Ramos (cell line): ENCODE measurements at regions not wholly inside any gene's neighbourhood (a gene's known extent, or its start where the extent isn't known, plus 50 kb on each side); places are given as distances from the start of the nearest gene placed in this dataset.

Experiments
- in situ Hi-C: fragments of 300-500 bp; cut with MboI; formaldehyde crosslinking; loops from one replicate; pipeline ENCODE4 v1.14.3; 2022; ENCODE audit warnings: low sequenced_read_pairs; ENCODE audit not compliant: unreplicated experiment

DNA sequence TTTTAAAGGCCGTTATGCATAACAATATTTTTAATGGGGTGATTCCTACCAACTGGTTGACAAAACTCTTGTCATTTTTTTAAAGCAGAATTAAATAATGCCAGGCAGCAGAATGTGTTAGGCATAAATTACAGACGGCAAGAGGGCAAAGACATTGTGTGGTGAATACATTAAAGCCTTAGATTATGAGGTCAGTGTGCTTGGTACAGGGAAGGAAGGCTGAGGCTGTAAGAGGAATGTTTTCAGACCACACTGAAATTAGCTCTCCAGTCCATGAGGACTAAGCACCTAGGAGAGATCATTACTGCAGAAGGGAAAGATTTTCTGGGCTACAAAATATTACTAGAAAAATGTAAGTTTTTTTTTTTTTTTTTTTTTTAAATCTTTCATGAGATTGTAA, 312.8 kb upstream of the PRKCQ start:
- in situ Hi-C loops = no loop called here

DNA sequence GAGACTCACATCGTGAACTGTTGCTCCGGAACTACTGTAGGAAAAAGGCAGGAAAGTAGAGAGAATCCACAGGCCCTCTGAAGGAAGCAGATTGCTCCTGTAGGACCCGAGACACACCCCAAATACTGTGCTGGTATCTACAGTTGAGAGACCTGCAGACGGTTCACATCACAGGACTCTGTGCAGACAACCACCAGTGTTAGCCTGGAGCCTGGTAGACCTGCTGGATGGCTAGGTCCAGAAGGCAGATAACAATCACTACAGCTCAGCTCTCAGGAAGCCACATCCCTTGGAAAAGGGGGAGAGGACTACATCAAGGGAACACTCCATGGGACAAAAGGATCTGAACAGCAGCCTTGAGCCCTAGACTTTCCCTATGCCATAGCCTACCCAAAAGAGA, 311.8 kb upstream of the PRKCQ start:
- in situ Hi-C loops = no loop called here

DNA sequence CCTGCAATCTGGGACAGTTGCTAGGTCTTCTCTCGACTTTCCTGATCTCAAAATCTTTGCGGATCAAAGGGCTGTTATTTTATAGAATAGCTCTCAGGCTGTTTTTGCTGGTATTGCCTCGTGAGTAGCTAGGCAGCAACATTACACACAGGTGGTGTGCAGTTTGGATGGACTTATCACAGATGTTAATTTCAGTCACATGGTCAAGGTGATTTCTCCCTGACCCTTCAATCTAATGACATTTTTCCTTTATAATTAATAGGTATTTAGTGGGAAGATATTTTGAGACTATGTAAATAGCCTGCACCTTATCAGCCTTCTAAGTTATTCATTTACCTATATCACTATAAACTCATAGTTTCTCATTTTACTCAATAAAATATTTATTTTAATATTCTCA, 309.6 kb upstream of the PRKCQ start:
- in situ Hi-C loops = no loop called here

DNA sequence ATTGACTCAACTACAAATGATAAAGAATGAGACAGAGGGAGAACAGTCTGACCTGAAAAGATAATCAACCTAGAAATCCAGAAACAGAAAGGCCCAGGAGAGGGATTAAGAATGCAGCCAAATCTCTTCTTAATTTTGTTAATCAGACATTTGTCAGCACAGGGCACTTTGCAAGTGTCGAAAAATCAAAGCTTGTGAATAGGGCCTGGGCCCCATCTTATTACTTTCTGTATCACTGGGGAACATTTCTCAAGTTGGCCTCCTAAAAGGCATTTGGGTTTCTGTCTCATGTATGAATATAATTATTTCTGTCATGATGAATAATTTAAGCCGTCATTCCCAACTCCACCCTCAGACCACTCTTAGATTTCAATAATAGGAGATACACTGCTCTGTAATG, 308.4 kb upstream of the PRKCQ start:
- in situ Hi-C loops = no loop called here

DNA sequence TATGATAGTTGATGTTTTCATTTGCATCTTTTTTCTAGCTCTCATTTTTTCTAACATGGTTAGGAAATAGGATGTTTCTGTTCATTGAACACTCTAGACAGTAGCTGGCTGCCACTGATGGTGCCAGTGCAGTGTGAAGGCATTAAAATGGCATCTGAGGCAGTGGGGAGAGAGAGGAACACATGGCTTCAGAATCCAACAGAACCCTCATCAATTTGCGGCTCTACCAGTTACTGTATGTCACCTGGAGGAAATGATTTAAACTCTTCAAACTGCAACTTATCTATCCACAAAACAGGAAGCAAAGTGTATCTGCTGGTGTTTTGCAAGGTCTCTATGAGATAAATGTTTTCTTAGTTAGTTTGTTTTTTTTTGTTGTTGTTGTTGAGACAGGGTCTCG, 305.2 kb upstream of the PRKCQ start:
- in situ Hi-C loops = no loop called here

DNA sequence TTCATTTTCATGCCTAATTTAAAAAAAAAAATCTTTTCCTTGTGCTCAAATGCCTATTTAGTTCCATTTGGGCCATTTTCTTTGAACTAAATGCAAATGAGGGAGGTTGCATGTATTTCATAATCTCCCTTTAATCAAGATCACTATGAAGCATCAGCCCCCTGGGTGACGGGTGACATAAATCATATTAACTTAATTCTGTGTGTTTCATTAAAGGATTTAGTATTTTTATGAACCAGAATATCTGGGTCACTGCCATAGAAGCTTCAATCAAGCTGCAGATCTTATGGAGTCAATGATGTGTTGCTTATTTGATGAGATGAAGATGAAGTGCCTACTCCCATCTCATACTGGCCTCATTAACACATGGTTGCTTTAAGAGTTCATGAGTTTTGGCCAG, 301.9 kb upstream of the PRKCQ start:
- in situ Hi-C loops = no loop called here

DNA sequence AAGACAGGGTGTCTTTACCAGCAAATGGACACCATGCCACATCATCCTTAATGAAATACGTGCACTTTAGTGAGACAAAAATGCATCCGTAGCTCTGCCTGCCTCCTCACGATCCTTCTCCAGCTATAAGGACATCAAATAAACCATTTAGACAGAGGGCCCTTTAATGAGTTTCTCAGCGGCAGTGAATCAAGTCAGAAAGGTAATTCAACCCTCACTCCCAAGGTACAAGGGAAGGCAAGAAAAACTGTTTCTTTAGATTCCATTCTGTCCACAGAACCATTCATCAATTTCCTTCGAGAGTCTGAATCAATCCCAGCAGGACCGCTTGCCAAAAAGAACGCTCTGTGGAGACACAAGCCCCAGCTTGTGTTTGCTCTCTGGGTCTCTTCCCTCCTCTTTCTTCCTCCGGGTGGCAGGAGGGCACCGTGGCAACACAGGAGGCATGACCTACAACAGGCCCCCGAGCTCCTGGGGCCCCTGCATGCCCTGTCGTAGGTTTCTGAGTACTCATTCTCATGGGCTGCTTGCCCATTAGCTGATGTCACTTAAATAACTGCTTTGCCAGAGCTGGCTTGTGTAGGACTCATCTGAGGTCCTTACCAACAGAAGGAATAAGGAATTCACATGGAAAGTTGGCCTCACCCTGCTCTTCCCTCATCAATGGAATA, 297.8 kb upstream of the PRKCQ start:
- in situ Hi-C loops = no loop called here

DNA sequence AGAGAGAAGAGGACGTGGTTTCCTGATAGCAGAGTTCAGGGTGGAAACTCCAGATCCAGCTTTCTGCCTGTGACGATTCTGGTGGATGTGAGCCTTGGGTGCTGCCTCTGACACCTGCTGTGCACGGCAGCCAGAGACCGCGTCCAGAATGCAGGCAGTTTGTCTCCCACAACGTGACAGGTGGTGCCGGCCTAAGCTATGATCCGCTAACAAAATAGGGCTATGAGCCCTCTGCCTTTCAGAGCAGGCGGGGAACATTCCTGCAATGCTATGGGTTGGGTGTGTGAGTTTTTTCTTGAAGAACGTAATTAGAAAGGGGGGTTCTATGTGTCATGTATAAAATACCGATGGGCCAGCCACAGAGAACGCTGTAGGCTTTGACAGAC, 297.3 kb upstream of the PRKCQ start:
- in situ Hi-C loops = no loop called here

DNA sequence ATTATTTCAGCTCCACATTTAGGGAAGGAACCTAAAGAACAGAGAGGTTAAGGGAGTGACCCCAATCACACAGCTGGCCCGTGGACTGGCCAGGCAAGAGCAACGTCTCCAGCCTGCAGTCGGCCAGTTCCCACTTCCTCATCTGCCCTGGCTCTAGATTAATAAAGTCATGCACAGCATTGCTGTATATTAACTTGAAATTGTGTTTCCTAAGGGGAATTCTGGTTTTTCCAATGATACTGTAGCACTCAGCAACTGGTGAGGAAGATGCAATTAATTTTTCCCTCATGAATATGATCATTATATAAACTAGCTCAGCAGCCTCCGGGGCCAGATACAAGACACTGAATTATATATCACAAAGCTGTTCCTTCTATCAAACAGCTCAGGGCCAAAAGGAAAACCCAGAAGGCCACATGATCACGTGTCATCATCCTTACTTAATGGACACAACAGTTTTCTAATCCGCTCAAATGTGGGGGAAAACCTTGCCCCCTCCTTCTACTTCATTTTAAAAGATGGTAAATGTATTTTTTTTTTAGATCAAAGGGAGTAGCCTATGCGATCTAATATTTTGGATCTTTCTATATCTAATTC, 295.3 kb upstream of the PRKCQ start:
- in situ Hi-C loops = no loop called here

DNA sequence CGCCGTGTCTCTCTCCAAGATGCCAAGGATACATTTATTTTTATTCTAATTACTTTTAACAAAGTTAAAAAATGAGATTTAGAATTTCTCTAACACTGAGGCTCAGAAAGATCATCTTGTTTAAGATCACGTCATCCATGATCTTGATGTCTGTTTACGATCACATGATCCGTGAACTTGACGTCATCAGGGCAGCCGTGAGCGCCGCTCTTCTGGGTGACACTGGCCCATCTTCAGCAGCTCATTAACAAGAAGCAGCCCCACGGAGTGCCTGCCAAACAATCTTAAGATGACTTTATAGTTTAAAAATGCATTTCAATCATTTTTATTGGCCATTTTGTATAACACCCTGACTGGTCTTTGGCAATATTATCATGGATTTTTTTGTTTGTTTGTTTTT, 291.1 kb upstream of the PRKCQ start:
- in situ Hi-C loops = no loop called here

DNA sequence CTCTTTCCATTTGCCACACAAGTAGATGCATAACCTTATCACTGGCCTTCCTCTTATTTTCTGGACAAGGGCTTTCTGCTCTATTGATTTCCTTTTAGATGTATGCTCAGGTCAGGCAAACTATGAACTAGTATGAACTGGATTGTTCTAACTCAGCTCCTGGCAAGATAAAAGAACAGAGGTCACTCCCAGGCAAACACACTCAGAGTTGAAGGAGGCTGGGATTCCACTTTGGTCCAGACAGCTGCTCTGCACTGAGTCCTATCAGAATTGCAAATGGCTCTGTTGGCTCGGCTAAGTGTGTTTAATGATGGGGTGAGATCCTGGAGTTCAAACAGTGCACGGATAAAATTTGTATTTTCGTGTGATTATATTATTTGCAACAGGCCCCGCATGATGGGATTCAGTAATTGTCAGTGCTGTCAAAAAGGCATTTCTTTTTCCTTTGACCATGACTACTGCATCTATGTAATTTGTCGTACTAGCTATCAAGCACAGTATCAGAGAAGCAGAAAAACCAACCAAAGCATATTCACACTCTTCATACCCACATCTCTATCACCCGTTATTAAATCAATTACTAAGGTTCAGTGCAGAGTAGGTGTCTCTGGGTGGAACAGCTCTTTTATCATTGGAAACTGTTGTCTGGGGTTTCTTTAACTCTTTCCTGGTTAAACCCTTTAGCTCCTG, 288.1 kb upstream of the PRKCQ start:
- in situ Hi-C loops = no loop called here

DNA sequence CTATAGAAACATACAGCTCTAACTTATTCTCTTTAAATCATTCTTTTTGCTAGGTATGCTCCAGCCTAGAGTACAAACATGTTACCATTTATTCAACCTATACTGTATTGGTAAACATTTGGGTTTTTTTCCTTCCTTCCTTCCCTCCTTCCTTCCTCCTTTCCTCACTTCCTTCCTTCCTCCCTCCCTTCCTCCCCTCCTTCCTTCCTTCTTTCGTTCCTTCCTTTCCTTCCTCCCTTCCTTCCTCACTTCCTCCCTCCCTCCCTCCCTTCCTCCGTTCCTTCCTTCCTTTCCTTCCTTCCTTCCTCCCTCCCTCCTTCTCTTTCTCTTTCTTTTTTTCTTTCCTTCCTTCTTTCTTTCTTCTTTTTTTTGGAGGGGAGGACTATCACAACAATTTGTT, 286.7 kb upstream of the PRKCQ start:
- in situ Hi-C loops = no loop called here

DNA sequence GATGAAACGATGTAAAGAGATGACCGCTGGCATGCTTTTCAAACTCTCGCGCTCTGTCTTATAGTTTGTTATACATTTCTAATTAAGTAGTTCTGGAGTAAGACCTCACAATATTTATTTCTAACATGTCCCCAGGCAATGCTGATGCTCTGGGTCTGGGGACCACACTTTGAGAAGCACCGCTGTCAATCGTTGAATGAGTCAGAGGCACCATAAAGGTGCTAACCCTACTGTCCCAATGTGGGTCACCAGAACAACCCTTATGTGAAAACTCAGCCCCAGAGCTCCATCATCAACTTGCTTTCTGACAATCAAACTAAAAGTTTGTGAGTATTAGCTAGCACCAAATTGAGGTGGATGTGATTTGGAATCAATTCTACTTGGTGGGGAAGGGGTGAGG, 284.1 kb upstream of the PRKCQ start:
- in situ Hi-C loops = no loop called here

DNA sequence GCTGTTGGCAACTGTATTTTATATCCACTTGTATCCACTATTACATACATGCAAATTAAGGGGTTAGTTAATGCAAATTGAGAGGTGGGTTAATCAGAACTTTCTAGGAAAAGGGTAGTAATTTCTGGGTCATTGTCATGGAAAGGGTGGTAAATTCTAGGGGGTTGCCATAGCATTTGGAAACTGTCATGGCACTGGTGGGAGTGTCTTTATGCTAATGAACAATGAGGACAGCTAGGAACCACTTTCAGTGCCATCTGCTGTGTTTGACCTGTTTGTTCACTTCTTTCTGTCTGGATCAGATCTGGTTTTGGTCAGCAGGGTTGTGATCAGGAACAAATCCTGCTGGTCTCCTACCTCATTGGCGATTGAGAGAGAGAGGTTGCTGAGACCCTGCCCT, 283.3 kb upstream of the PRKCQ start:
- in situ Hi-C loops = no loop called here

DNA sequence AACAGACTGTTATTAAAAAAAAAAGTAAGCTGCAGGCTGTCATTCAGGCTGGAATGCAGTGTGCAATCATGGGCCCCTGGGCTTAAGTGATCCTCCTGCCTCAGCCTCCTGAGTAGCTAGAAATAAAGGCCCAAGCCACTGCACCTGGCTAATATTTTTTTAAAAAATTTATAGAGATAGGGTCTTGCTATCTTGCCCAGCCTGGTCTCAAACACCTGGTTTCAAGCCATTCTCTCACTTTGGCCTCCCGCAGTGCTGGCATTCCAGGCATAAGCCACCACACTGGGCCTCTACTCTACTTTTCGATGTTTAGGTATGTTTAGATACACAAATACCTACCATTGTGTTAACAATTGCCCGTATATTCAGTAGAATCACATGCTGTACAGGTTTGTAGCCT, 270.4 kb upstream of the PRKCQ start:
- in situ Hi-C loops = no loop called here

DNA sequence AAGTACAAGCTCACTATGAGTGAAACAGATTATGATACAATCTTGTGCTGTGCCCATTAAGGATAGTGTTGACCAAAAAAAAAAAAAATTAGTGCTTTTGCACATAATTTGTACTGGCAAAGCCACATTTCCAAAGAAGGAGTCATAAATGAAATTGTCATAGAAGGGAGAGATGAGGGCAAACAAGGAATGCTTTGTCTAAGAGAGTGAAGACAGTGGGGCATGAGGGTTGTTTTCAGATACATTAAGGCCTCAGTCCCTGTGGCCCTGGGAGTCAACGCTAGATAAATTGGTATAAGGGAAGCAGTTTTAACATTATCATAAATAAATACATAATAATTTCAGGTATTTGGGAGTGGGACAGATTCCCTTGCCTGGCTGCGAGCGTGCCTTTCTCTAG, 267.5 kb upstream of the PRKCQ start:
- in situ Hi-C loops = no loop called here

DNA sequence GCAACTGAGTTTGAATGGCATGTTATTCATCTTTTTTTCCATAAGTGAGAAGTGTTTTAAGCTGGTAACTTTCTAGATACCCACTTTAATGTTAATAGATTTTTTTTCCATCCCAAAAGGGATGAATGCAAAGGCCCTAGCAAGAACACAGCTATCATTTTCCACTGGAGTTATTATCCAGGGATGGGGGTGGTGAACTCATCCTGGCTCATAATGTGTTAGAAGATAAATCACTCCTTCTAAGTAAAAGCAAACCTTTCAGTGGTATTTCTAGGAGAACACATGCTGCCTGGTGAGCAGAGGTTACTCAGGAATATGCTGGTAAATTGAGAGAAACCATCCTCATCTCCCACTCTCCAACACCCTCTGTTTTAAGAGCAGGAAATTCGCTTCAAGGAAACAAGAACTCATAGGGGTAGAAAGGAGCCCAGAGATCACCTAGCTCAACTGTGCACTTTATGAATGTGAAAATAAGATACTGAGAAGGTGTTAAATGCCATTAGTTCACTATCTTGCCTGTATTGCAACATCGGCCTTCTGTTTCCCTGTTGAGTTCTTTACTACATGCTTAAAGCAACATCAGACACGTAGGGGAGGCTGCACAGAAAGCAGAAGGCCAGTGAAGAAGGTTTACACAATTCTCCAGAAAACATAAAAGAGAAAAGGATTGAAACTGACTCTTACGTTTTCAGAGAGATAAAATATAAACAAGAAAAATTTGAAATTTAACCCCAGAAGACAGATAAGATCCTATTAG, 264.0 kb upstream of the PRKCQ start:
- in situ Hi-C loops = no loop called here

DNA sequence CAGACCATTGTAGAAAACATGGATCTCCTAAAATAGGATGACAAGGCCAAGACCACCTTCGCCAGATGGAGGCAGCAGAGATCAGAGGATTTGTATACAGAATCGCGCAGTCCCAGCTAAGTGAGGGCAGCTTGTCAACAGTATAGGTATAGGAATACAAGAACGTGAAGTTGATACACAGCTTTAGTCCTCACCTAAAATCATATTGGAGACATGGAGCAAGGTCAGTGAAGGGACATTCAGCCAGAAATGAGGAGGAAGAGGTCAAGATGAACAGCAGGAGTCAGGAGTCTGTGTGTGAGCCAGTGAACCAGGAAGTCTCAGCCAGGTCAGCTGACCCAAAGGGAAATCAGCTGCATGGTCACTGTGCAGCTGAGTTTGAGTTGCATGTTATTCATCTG, 263.4 kb upstream of the PRKCQ start:
- in situ Hi-C loops = no loop called here

DNA sequence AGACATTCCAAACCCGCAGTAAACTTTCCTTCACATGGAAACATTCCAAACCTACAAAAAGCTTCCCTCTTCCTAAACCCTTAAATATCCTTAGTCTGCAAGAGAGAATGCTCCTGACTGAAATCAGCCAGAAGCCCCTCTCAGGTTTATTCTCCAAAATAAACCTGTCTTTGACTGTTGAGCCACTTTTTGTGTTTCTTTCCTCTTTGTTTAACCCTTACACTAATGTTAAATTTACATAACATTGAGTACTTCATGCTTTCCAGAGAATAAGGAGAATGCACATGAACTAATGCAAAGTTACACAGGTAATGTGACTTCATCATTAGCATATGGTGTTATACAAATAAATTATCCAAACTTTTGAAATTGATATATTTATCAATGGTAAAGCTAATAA, 262.6 kb upstream of the PRKCQ start:
- in situ Hi-C loops = no loop called here

DNA sequence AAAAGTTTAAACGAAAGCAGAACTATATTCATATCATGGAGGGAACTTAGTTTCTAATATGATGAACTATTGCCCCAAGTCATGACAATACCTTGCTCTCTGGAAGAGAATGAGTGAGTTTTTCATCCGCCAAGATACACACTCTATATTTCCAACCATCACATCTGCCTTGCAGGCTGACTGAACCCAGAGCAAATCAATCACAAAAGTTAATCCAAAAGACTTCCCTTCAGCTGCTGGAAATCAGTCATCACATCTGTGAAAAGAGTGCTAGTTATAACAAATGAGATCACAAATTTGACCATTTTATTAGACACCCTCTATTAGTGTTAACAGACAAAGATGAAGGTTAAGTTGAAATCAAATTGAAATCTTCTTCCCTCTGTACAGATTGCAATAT, 261.7 kb upstream of the PRKCQ start:
- in situ Hi-C loops = no loop called here

DNA sequence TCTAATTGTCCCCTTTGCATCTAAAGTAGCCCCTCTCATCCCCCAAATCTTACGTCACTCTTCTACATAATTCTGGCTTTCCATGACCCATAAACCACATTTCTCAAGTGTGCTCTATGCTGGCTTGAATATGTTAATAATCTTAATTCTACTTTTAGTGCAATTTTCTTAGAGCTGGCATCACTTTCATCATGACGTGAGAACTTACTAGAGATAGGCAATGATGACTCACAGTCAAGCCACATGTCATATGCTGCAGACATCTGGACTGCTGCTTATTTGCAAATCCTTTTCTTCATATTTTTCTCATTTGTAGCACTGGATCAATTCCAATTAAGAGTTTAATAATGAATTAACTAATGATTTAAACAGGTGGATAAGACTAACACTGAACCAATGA, 260.7 kb upstream of the PRKCQ start:
- in situ Hi-C loops = no loop called here
